ENCODE measurements at regions not wholly inside any gene's neighbourhood (a gene's known extent, or its start where the extent isn't known, plus 50 kb on each side); places are given as distances from the start of the nearest gene placed in this dataset.

DNA sequence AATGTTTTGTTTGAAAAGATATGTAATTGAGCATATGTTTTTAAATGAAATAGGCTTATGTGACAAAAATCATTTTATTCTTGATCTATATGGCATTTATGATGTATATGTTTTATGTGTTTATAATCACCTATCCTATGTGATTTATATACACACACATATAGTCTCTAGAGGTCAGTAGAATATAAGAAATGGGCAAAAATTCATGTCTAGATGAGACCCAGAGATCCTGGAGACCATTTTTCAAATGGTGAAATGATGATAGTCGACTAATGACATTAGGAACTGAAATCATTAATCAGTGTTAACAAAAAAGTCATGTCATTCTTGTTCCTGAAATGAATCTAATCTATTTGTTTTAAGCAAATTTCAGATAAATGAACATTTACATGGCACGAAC lies 709.2 kb upstream of the WWC1 start:
- DNase-seq: no peak
- TF ChIP-seq, protein P1, sequence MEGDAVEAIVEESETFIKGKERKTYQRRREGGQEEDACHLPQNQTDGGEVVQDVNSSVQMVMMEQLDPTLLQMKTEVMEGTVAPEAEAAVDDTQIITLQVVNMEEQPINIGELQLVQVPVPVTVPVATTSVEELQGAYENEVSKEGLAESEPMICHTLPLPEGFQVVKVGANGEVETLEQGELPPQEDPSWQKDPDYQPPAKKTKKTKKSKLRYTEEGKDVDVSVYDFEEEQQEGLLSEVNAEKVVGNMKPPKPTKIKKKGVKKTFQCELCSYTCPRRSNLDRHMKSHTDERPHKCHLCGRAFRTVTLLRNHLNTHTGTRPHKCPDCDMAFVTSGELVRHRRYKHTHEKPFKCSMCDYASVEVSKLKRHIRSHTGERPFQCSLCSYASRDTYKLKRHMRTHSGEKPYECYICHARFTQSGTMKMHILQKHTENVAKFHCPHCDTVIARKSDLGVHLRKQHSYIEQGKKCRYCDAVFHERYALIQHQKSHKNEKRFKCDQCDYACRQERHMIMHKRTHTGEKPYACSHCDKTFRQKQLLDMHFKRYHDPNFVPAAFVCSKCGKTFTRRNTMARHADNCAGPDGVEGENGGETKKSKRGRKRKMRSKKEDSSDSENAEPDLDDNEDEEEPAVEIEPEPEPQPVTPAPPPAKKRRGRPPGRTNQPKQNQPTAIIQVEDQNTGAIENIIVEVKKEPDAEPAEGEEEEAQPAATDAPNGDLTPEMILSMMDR (IDR thresholded peaks at IDR 0.05; ENCODE audit: low read depth, low read length): no peak
- peaks cover 22% of the 10 kb centered on the region for H3K27me3 ChIP-seq
- H3K4me3 ChIP-seq (ENCODE audit: low read depth, low read length): no peak overlapping the region
- no peaks in the 10 kb centered on the region for H3K36me3 ChIP-seq
- no peaks in the 10 kb centered on the region for H3K9me3 ChIP-seq
- H3K4me1 ChIP-seq: no peaks in the 10 kb centered on the region

DNA sequence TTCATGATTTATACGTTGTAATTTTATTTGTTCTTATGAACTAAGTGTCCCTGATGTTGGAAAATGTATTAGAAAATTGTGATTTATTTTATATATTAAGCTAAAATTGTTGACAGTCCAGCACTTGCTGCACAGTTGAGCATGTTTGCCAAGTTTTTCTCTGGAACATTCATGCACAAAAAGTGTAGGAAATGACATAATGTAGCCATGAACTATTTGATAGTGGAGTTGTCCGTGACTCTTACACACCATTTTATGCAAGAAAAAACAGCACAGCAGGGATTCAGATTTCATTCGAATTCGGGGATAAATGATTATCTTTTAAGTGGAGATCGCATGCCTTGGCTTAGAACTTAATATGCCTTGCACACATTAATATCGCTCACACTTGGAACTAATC lies 708.6 kb upstream of the WWC1 start:
- Histone ChIP-seq H3K36me3 (no peaks in the 10 kb centered on the region), H3K9me3 (no peaks in the 10 kb centered on the region), H3K4me1 (no peaks in the 10 kb centered on the region), H3K27me3 (peaks cover 16% of the 10 kb centered on the region), H3K4me3 (ENCODE audit: low read depth, low read length) (no peak overlapping the region)
- TF ChIP-seq, protein P1 (IDR thresholded peaks at IDR 0.05; ENCODE audit: low read depth, low read length): no peak
- DNase-seq: no peak

DNA sequence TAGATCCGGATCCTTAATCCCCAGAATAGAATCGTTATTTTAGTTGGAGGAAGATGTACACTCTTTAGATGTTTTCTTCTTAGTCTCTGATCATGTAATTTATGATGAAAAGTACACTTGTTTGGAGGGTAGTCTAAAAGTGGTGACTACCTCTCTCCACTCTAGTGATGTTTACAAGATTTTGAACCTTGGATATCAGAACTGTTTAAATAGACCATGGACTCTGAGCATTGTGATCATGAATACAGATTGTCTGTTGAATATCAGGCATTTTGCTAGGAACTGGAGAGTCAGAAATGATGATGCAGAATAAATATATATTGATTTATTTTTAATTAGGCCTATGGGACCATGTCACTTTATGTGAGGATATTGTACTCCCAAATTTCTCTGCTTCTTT lies 706.3 kb upstream of the WWC1 start:
- Histone ChIP-seq H3K4me3 (ENCODE audit: low read depth, low read length) (no peak overlapping the region), H3K4me1 (no peaks in the 10 kb centered on the region), H3K36me3 (no peaks in the 10 kb centered on the region), H3K9me3 (no peaks in the 10 kb centered on the region), H3K27me3 (peaks cover 3% of the 10 kb centered on the region)
- no peak for DNase-seq
- TF ChIP-seq, protein P1 (IDR thresholded peaks at IDR 0.05; ENCODE audit: low read depth, low read length): no peak

DNA sequence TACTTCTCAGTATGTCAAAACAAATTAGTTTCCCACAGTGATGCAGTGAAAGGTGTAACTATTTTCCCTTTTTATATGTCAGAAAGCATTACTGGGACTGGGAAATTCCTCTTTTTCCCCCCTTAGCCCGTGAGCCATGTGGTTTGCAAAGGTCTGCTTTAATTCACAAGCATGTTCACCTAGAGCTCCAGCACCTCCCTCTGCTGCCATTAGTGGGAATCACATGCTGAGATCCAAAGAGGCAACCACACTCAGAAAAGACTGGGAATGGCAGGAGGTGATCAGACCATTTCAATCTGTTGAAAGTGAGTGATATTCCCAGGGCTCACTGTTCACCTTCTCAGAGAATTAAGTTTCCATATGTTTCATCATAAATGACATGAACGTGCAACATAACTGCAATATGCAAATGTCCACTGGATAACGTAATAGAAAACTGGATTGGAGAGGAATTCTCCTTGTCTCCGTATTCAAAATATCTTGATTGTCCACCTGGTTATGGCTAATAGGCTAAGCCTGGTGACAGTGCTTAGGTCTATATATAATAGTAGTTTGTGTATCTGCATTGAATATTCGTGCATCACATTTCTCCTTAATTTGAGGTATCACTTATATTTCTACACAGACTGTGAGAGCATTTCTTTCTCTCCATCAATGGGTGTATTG lies 703.5 kb upstream of the WWC1 start:
- Histone ChIP-seq H3K4me1 (no peaks in the 10 kb centered on the region), H3K27me3 (no peaks in the 10 kb centered on the region), H3K9me3 (no peaks in the 10 kb centered on the region), H3K36me3 (no peaks in the 10 kb centered on the region), H3K4me3 (ENCODE audit: low read depth, low read length) (no peak overlapping the region)
- TF ChIP-seq, protein P1 (IDR thresholded peaks at IDR 0.05; ENCODE audit: low read depth, low read length): peak; percentile 66
- DNase-seq: peak; percentile 38

DNA sequence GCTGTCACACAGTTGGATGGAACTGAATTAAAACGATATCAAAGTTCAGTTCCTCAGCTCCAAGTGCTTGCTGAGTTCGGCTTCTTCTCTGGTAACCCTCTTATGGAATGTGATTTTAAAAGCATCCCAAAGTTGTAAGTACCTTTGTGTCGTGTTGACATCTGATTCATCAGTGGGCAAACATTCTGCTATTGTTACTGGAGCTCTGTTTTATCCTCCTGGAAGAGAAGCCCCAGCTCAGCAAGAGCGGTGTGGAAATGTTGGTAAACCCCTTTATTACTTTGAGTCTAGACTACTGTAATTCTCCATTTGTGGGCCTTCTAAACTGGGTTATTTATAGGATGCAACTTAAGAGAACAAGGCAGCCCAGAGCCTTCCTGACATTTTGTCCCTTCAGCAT lies 699.3 kb upstream of the WWC1 start:
- H3K9me3 ChIP-seq: no peaks in the 10 kb centered on the region
- DNase-seq: no peak
- H3K4me1 ChIP-seq: no peaks in the 10 kb centered on the region
- no peaks in the 10 kb centered on the region for H3K27me3 ChIP-seq
- no peak overlapping the region for H3K4me3 ChIP-seq (ENCODE audit: low read depth, low read length)
- TF ChIP-seq, protein P1 (IDR thresholded peaks at IDR 0.05; ENCODE audit: low read depth, low read length): no peak
- H3K36me3 ChIP-seq: no peaks in the 10 kb centered on the region

DNA sequence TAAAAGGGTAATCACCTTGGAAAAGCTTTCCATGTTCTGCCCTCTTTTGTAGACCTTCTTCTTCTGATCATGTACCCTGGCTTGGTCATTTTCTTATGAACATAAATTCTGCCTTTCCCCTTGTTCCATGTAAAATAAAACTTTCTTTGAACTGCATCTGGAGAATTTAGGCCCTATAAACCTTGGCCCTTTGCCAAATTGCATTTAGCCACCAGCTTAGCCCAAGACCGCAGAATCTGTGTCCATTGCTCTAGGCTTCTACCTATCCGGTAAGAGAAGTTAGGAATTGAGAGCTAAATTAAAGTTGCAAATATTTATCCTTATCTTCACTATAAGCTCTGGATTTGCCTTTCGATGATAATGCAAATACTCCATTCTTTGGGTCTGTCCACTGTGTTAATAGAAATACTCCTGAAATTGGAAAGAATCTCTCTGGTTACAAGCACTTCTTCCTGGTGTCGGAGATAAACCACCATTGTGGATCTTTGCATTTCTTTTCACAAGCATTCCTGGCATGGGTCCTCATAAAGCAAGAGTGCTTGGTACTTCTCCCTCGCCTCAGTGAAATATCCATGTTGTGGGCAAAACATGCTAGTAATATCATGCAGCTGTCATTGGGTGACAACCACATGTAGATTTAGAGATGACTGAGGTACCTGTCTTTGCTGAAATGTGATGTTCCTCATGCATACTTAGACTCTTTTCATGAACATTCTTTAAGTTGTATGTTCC lies 698.0 kb upstream of the WWC1 start:
- Histone ChIP-seq H3K9me3 (no peaks in the 10 kb centered on the region), H3K36me3 (no peaks in the 10 kb centered on the region), H3K27me3 (no peaks in the 10 kb centered on the region), H3K4me1 (no peaks in the 10 kb centered on the region), H3K4me3 (ENCODE audit: low read depth, low read length) (no peak overlapping the region)
- DNase-seq: no peak
- TF ChIP-seq, protein P1 (IDR thresholded peaks at IDR 0.05; ENCODE audit: low read depth, low read length): no peak

All from BE2C (cell line).